ENCODE measurements at regions not wholly inside any gene's neighbourhood (a gene's known extent, or its start where the extent isn't known, plus 50 kb on each side); places are given as distances from the start of the nearest gene placed in this dataset.
"Not testable (repeated sequence)": the region's sequence is repeated elsewhere in the genome, so short reads cannot be mapped to it uniquely, and the experiment has no call there.

GRCh38 chr12:58657190-58657589, 263.1 kb downstream of the LRIG3 start:
- DNase-seq (ENCODE audit: low spot score) = no peak

DNA sequence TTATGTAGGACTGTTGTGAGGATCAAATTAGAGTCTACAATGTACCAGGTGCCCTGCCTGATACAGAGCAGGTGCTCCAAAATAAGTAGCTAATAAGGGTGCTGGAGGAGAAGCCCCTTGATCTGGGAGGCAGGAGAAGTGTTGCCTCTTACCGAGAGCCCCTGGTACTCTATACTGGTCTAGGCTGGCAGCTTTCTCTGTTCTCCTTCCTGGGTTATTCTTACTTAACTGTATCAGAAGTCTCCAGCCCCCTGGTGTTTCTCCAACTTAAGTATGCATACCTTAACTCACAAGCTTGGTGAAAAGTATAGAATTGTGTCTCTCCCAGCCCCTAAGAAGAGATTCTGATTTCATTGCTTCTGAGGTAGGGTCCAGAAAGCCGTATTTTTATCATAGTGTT, 254.9 kb downstream of the LRIG3 start:
- DNase-seq (ENCODE audit: low spot score) = no peak

GRCh38 chr12:58668233-58668632, 252.1 kb downstream of the LRIG3 start:
- no peak for DNase-seq (ENCODE audit: low spot score)

DNA sequence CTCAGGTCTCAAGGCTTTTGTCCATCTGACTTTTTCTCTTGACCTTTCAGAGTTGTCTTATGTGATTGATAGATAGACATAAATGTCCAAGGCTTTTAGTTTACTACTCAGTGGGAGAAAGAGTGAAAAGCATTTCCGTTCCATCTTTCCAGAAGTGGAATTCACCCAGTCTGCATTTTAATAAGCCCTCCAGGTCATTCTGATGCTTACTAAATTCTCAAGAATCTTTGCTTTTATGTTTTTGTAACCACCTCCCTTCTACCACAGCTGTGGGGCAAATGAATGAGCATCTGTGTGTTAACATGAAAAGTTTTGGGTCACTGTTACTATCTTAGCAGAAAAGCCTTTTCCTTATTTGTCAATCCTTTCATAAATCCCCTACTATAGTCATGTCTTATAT, 251.4 kb downstream of the LRIG3 start:
- no peak for DNase-seq (ENCODE audit: low spot score)

DNA sequence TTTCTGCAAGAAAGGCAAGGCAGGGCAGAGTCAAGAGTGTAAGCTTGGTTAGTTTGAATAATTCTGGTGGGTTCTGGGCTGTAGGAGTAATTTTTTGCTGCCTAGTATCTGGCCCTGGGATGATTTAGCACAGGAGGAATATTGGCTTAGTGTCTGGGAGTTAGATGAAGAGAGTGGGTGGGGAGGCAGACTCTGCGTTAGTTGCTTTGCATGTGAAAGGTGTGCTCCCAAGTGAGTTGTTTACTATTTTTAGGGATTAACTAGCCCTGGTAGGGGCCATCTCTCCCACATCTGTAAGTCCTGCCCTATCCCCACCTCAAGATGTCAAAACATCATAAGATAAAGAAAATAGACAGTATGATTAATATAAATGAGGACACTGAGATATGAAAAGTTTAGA, 249.7 kb downstream of the LRIG3 start:
- DNase-seq (ENCODE audit: low spot score) = no peak

GRCh38 chr12:58671196-58671595, 249.1 kb downstream of the LRIG3 start:
- no peak for DNase-seq (ENCODE audit: low spot score)

- no peak for DNase-seq (ENCODE audit: low spot score)
Observed at GRCh38 chr12:58673021-58673420, 247.3 kb downstream of the LRIG3 start.

- DNase-seq (ENCODE audit: low spot score) = not testable (repeated sequence)
Observed at GRCh38 chr12:58677833-58678232, 242.5 kb downstream of the LRIG3 start.

DNA sequence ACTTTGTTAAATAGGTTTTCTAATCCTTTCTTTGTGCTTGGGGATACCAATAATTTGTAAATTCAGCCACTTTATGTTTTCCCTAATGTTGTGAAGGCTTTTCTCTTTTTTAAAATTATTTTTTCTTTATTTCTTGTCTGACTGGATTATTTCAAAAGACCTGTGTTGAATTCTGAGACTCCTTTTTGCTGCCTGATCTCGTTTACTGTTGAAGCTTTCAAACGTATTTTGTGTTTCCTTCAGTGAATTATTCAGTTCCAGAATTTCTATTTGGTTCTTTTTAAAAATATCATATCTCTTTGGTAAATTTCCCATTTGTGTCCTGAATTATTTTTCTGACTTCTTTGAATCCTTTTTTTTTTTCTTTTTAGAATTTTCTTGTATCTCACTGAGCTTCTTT, 241.6 kb downstream of the LRIG3 start:
- no peak for DNase-seq (ENCODE audit: low spot score)

- DNase-seq (ENCODE audit: low spot score) = no peak
Observed at GRCh38 chr12:58681730-58682129, 238.6 kb downstream of the LRIG3 start.

DNA sequence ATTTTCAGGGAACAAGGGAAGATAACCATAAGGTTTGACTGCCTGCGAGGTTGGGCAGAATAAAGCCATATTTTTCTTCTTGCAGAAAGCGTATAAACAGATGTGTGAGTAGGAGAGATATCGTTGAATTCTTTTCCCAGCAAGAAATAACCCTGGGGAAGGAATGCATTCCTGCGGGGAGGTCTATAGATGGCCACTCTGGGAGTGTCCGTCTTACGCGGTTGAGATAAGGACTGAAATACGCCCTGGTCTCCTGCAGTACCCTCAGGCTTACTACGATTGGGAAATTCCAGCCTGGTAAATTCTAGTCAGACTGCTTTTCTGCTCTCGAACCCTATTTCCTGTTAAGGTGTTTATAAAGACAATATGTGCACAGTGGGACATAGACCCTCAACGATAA, 225.0 kb downstream of the LRIG3 start:
- DNase-seq (ENCODE audit: low spot score) = no peak

GRCh38 chr12:58701536-58701935, 218.8 kb downstream of the LRIG3 start:
- no peak for DNase-seq (ENCODE audit: low spot score)

- no peak for DNase-seq (ENCODE audit: low spot score)
Observed at GRCh38 chr12:58703866-58704265, 216.4 kb downstream of the LRIG3 start.

DNA sequence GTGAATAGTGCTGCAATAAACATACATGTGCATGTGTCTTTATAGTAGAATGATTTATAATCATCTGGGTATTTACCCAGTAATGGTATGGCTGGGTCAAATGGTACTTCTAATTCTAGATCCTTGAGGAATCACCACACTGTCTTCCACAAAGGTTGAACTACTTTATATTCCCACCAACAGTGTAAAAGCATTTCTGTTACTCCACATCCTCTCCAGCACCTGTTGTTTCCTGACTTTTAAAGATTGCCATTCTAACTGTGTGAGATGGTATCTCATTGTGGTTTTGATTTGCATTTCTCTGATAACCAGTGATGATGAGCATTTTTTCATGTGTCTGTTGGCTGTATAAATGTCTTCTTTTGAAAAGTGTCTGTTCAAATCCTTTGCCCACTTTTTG, 215.5 kb downstream of the LRIG3 start:
- not testable (repeated sequence) for DNase-seq (ENCODE audit: low spot score)

DNA sequence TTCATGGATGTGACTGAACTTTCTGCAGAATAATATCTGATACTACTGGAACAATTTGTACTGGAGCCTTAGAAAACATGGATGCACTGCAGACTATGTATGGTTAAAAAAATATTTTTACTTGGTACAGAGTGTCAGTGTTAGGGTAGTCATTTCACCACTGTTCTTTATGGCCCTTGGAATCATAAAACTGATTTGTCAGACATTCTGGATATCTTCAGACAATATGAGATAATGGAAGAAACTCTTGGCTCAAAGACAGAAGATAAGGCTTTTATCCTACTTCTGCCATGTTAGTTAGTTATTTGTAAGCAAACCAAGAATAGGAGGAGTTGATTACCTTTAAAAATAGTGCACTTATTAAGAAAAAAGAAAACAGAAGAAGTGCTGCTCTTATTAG, 209.4 kb downstream of the LRIG3 start:
- DNase-seq (ENCODE audit: low spot score) = no peak

- DNase-seq (ENCODE audit: low spot score) = no peak
Observed at GRCh38 chr12:58711974-58712373, 208.3 kb downstream of the LRIG3 start.

GRCh38 chr12:58712976-58713375, 207.3 kb downstream of the LRIG3 start:
- no peak for DNase-seq (ENCODE audit: low spot score)

DNA sequence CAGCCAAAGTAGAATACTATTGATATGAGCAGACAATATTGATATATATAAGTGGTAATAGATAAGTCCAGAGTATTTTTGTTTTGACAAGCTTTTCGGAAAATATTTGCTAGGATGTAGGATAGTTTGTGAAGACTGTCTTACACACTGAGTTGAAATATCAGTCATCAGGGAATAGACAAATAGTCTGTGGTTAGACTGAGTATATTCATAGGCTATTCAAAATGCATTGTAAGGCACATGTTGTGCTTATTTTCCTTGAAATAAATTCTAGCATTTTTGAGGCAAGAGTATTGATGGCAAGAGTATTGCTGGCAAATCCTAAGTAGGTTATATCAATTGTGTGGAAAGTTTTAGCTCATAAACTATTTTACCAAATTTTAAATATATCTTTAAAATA, 201.1 kb downstream of the LRIG3 start:
- DNase-seq (ENCODE audit: low spot score) = no peak

- no peak for DNase-seq (ENCODE audit: low spot score)
Observed at GRCh38 chr12:58720421-58720820, 199.9 kb downstream of the LRIG3 start.

DNA sequence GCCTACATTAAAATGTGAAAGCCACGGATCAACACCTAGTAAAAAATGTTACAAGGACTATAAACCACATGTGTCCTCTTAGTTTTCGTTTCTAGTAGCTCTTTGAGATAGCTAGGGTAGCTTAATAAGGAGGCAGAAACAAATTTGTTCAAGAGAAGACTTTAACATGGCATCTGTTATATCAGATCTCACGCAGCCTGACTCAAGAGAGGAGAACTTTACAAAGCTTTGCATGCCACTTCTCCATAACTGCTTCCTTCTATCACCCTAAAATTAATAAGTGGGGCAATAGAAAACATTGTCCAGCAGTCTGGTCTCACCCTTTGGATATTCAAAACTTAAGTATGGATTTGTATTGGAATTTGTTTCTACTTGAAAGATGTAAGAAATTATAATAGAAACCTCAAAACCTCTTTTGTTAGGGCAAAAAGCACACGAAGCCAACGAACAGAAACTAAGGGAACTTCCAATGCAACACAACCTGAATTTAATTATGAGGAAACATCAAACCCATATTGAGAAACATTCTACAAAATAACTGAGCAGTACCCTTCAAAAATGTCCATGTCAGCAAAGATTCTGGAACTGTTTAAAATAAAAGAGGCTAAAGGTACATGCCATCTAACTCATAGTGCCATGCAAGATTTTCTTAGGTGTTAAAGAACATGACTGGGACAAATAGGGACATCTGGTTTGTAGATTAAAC, 194.8 kb downstream of the LRIG3 start:
- DNase-seq (ENCODE audit: low spot score) = no peak

DNA sequence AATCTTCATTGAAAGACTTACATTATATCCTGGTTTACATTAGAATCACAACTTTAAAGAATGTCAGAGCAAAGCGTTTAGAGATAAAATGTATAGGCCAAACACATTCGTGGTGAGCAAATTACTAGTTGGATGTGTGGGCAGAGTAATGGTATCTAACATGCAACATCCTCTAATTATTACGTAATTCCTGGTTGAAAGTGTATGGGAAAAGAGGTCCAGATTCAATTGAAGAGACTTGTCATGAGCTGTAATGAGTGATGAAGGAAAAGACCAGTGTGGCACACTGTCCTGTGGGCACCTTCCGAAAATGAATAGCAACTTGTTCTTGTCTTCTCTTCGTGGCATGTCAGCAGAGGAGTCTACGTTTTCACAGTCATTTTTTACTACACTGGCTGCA, 192.8 kb downstream of the LRIG3 start:
- no peak for DNase-seq (ENCODE audit: low spot score)

DNA sequence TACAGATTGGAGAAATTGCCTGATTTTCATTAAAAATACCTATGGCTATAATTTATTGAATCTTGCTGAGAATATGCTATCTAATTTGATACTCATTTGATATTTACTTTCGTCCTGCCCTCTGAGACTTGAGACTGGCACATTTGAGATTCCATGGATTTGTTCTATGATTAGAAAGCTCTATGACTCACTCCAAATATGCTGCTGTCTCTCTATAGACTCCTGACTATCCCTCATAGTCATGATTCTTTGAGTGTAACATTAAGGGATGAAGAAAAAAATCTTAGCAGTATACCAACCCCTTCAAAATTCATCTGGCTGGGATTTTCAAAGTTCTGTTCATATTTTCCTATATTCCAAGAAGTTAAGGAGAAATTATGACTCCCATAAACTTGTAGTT, 191.9 kb downstream of the LRIG3 start:
- no peak for DNase-seq (ENCODE audit: low spot score)

- no peak for DNase-seq (ENCODE audit: low spot score)
Observed at GRCh38 chr12:58731096-58731495, 189.2 kb downstream of the LRIG3 start.

DNA sequence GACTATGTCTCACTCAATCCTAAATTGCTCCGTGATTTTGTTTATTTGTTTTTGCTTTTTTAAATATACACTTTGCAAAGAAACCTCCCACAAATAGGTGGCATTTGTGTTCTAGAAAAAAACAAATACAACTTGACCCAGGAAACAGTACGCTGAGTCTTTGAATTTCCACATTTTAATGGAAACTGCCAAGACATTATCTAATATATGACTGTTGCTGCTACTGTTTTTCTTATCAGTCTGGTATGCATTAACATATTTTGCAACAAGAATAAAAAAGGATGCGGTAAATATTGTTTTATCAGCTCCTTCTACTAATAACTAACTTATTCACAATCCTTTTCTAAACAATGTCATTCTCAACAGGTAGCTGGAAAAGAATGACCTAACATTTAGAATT, 187.4 kb downstream of the LRIG3 start:
- no peak for DNase-seq (ENCODE audit: low spot score)

- no peak for DNase-seq (ENCODE audit: low spot score)
Observed at GRCh38 chr12:58741226-58741625, 179.1 kb downstream of the LRIG3 start.
